HG03066 (cell line): ENCODE measurements at regions not wholly inside any gene's neighbourhood (a gene's known extent, or its start where the extent isn't known, plus 50 kb on each side); places are given as distances from the start of the nearest gene placed in this dataset.

Source experiments
- ATAC-seq: cut with Tn5 transposase; IDR thresholded peaks from one replicate; pipeline ENCODE4 v1.9.1; 2021; ENCODE audit warnings: low read depth; ENCODE audit not compliant: unreplicated experiment

GRCh38 chr12:76135456-76135855 is 51.0 kb upstream of the NAP1L1 start:
- ATAC-seq: no peak
